Stomach smooth muscle (tissue), 2 donors: ENCODE measurements at regions not wholly inside any gene's neighbourhood (a gene's known extent, or its start where the extent isn't known, plus 50 kb on each side); places are given as distances from the start of the nearest gene placed in this dataset.
"Not testable (repeated sequence)": the region's sequence is repeated elsewhere in the genome, so short reads cannot be mapped to it uniquely, and the experiment has no call there.

Experiments
- H3K27ac ChIP-seq: one replicate; pipeline ENCODE4 v1.7.0; 2013; ENCODE audit warnings: mild to moderate bottlenecking, low read length, inconsistent platforms
- H3K27me3 ChIP-seq, 2 donors: one replicate each; pipeline ENCODE4 v1.7.0; 2013; ENCODE audit warnings: low read length in 2 of 2; ENCODE audit not compliant: insufficient read depth in 2 of 2, control insufficient read depth in 1 of 2
- H3K36me3 ChIP-seq, 2 donors: one replicate each; pipeline ENCODE4 v1.7.0; 2013; ENCODE audit warnings: low read length in 2 of 2; ENCODE audit not compliant: control insufficient read depth in 2 of 2, insufficient read depth in 2 of 2
- H3K4me1 ChIP-seq: one replicate; pipeline ENCODE4 v1.7.0; 2013; ENCODE audit warnings: low read length; ENCODE audit not compliant: control insufficient read depth, insufficient read depth
- H3K4me3 ChIP-seq, 2 donors: one replicate each; pipeline ENCODE4 v1.7.0; 2013; ENCODE audit warnings: low read length in 2 of 2
- H3K9ac ChIP-seq, 2 donors: one replicate each; pipeline ENCODE4 v1.7.0; 2013; ENCODE audit warnings: low read length in 2 of 2, mild to moderate bottlenecking in 1 of 2
- H3K9me3 ChIP-seq, 2 donors: one replicate each; pipeline ENCODE4 v1.7.0; 2013; ENCODE audit warnings: low read length in 2 of 2; ENCODE audit not compliant: control insufficient read depth in 2 of 2
- donor health status: healthy.
- donor health status: Pancreatic carcinoma.

- Histone ChIP-seq H3K27ac (no peak overlapping the region), H3K9ac (no peak overlapping the region), H3K4me3 (no peak overlapping the region), H3K36me3 (no peaks in the 10 kb centered on the region), H3K27me3 (no peaks in the 10 kb centered on the region), H3K9me3 (peaks cover 0 to 7% of the 10 kb centered on the region in 2 donors), H3K4me1 (no peaks in the 10 kb centered on the region)
Observed at GRCh38 chr4:12447451-12447850, 1018.8 kb upstream of the HS3ST1 start.

- Histone ChIP-seq H3K27ac (no peak overlapping the region), H3K4me3 (no peak overlapping the region), H3K4me1 (no peaks in the 10 kb centered on the region), H3K9ac (no peak overlapping the region), H3K36me3 (no peaks in the 10 kb centered on the region), H3K27me3 (no peaks in the 10 kb centered on the region), H3K9me3 (peaks cover 0 to 7% of the 10 kb centered on the region in 2 donors)
Observed at GRCh38 chr4:12446657-12447185, 1018.0 kb upstream of the HS3ST1 start.

- H3K4me3 ChIP-seq: no peak overlapping the region
- H3K4me1 ChIP-seq: no peaks in the 10 kb centered on the region
- no peak overlapping the region for H3K27ac ChIP-seq
Observed at GRCh38 chr4:12446256-12446655, 1017.6 kb upstream of the HS3ST1 start.

GRCh38 chr4:12445711-12446235 lies 1017.1 kb upstream of the HS3ST1 start:
- Histone ChIP-seq H3K27ac (no peak overlapping the region), H3K9ac (no peak overlapping the region), H3K4me3 (no peak overlapping the region), H3K9me3 (no peaks in the 10 kb centered on the region), H3K36me3 (no peaks in the 10 kb centered on the region), H3K4me1 (no peaks in the 10 kb centered on the region), H3K27me3 (no peaks in the 10 kb centered on the region)

More at GRCh38 chr4:12446256-12446655, 1017.6 kb upstream of the HS3ST1 start:
- no peaks in the 10 kb centered on the region for H3K27me3 ChIP-seq
- no peaks in the 10 kb centered on the region for H3K36me3 ChIP-seq
- no peak overlapping the region for H3K9ac ChIP-seq
- peaks cover 0 to 4% of the 10 kb centered on the region in 2 donors for H3K9me3 ChIP-seq

GRCh38 chr4:12439633-12440305 lies 1011.1 kb upstream of the HS3ST1 start:
- no peak overlapping the region for H3K9ac ChIP-seq
- no peaks in the 10 kb centered on the region for H3K36me3 ChIP-seq
- H3K27me3 ChIP-seq: no peaks in the 10 kb centered on the region
- no peak overlapping the region for H3K27ac ChIP-seq
- H3K9me3 ChIP-seq: no peaks in the 10 kb centered on the region
- no peak overlapping the region for H3K4me3 ChIP-seq
- no peaks in the 10 kb centered on the region for H3K4me1 ChIP-seq

GRCh38 chr4:12431259-12431658 lies 1002.6 kb upstream of the HS3ST1 start:
- not testable (repeated sequence) for H3K36me3 ChIP-seq

GRCh38 chr4:12421364-12421763 lies 992.7 kb upstream of the HS3ST1 start:
- H3K4me3 ChIP-seq: no peak overlapping the region
- H3K36me3 ChIP-seq: no peaks in the 10 kb centered on the region
- H3K9ac ChIP-seq: no peak overlapping the region
- no peaks in the 10 kb centered on the region for H3K27me3 ChIP-seq
- no peaks in the 10 kb centered on the region for H3K9me3 ChIP-seq
- no peak overlapping the region for H3K27ac ChIP-seq
- no peaks in the 10 kb centered on the region for H3K4me1 ChIP-seq

More at GRCh38 chr4:12431259-12431658, 1002.6 kb upstream of the HS3ST1 start:
- not testable (repeated sequence) for H3K27ac ChIP-seq, H3K27me3 ChIP-seq, H3K4me3 ChIP-seq, H3K9me3 ChIP-seq, H3K9ac ChIP-seq, H3K4me1 ChIP-seq

- Histone ChIP-seq H3K9me3 (no peaks in the 10 kb centered on the region), H3K4me3 (no peak overlapping the region), H3K4me1 (no peaks in the 10 kb centered on the region), H3K27ac (no peak overlapping the region), H3K9ac (no peak overlapping the region), H3K27me3 (no peaks in the 10 kb centered on the region), H3K36me3 (no peaks in the 10 kb centered on the region)
Observed at GRCh38 chr4:12416755-12417154, 988.1 kb upstream of the HS3ST1 start.

- no peaks in the 10 kb centered on the region for H3K27me3 ChIP-seq
- no peak overlapping the region for H3K4me3 ChIP-seq
- H3K9me3 ChIP-seq: no peaks in the 10 kb centered on the region
- H3K36me3 ChIP-seq: no peaks in the 10 kb centered on the region
- H3K27ac ChIP-seq: no peak overlapping the region
- no peaks in the 10 kb centered on the region for H3K4me1 ChIP-seq
- no peak overlapping the region for H3K9ac ChIP-seq
Observed at GRCh38 chr4:12414181-12414812, 985.6 kb upstream of the HS3ST1 start.

- H3K9ac ChIP-seq: no peak overlapping the region
- H3K27me3 ChIP-seq: no peaks in the 10 kb centered on the region
- H3K36me3 ChIP-seq: no peaks in the 10 kb centered on the region
- H3K4me3 ChIP-seq: no peak overlapping the region
- H3K27ac ChIP-seq: no peak overlapping the region
- H3K9me3 ChIP-seq: no peaks in the 10 kb centered on the region
- no peaks in the 10 kb centered on the region for H3K4me1 ChIP-seq
Observed at GRCh38 chr4:12411072-12411471, 982.4 kb upstream of the HS3ST1 start.
